ENCODE measurements at regions not wholly inside any gene's neighbourhood (a gene's known extent, or its start where the extent isn't known, plus 50 kb on each side); places are given as distances from the start of the nearest gene placed in this dataset.

- H3K27me3 ChIP-seq (ENCODE audit: control insufficient read depth, insufficient read depth, low read length), result no peaks in the 10 kb centered on the region
- no peak for DNase-seq (ENCODE audit: low read depth)
- no peak overlapping the region for H3K4me3 ChIP-seq (ENCODE audit: low read depth, low read length)
- no peaks in the 10 kb centered on the region for H3K36me3 ChIP-seq (ENCODE audit: control insufficient read depth, insufficient read depth, low read length)
- TF ChIP-seq CTCF (IDR thresholded peaks at IDR 0.05; ENCODE audit: insufficient read depth, low read length, severe bottlenecking), result no peak
- FAIRE-seq, result peak; percentile 62
Observed at GRCh38 chr7:156480671-156481070, 159.9 kb upstream of the RNF32 start.

GRCh38 chr7:156479596-156479995 is 161.0 kb upstream of the RNF32 start:
- Histone ChIP-seq H3K36me3 (ENCODE audit: control insufficient read depth, insufficient read depth, low read length) (no peaks in the 10 kb centered on the region), H3K4me3 (ENCODE audit: low read depth, low read length) (no peak overlapping the region), H3K27me3 (ENCODE audit: control insufficient read depth, insufficient read depth, low read length) (no peaks in the 10 kb centered on the region)
- no peak for DNase-seq (ENCODE audit: low read depth)
- FAIRE-seq, result no peak
- TF ChIP-seq CTCF (IDR thresholded peaks at IDR 0.05; ENCODE audit: insufficient read depth, low read length, severe bottlenecking), result no peak

- no peaks in the 10 kb centered on the region for H3K27me3 ChIP-seq (ENCODE audit: control insufficient read depth, insufficient read depth, low read length)
- no peak for TF ChIP-seq CTCF (IDR thresholded peaks at IDR 0.05; ENCODE audit: insufficient read depth, low read length, severe bottlenecking)
- FAIRE-seq, result no peak
Observed at GRCh38 chr7:156478486-156478885, 162.1 kb upstream of the RNF32 start.

GRCh38 chr7:156475666-156476065 is 164.9 kb upstream of the RNF32 start:
- no peaks in the 10 kb centered on the region for H3K27me3 ChIP-seq (ENCODE audit: control insufficient read depth, insufficient read depth, low read length)
- FAIRE-seq (peak; percentile 13), DNase-seq (ENCODE audit: low read depth) (peak; percentile 3)
- TF ChIP-seq CTCF (IDR thresholded peaks at IDR 0.05; ENCODE audit: insufficient read depth, low read length, severe bottlenecking), result no peak
- no peak overlapping the region for H3K4me3 ChIP-seq (ENCODE audit: low read depth, low read length)
- no peaks in the 10 kb centered on the region for H3K36me3 ChIP-seq (ENCODE audit: control insufficient read depth, insufficient read depth, low read length)

More at GRCh38 chr7:156478486-156478885, 162.1 kb upstream of the RNF32 start:
- DNase-seq (ENCODE audit: low read depth), result no peak
- no peaks in the 10 kb centered on the region for H3K36me3 ChIP-seq (ENCODE audit: control insufficient read depth, insufficient read depth, low read length)
- no peak overlapping the region for H3K4me3 ChIP-seq (ENCODE audit: low read depth, low read length)

- no peak for TF ChIP-seq CTCF (IDR thresholded peaks at IDR 0.05; ENCODE audit: insufficient read depth, low read length, severe bottlenecking)
- FAIRE-seq (no peak), DNase-seq (ENCODE audit: low read depth) (no peak)
- Histone ChIP-seq H3K27me3 (ENCODE audit: control insufficient read depth, insufficient read depth, low read length) (no peaks in the 10 kb centered on the region), H3K36me3 (ENCODE audit: control insufficient read depth, insufficient read depth, low read length) (no peaks in the 10 kb centered on the region), H3K4me3 (ENCODE audit: low read depth, low read length) (no peak overlapping the region)
Observed at GRCh38 chr7:156475179-156475578, 165.4 kb upstream of the RNF32 start.

- TF ChIP-seq CTCF (IDR thresholded peaks at IDR 0.05; ENCODE audit: insufficient read depth, low read length, severe bottlenecking), result no peak
- DNase-seq (ENCODE audit: low read depth) (peak; percentile 59), FAIRE-seq (no peak)
- no peaks in the 10 kb centered on the region for H3K36me3 ChIP-seq (ENCODE audit: control insufficient read depth, insufficient read depth, low read length)
- H3K4me3 ChIP-seq (ENCODE audit: low read depth, low read length), result no peak overlapping the region
- no peaks in the 10 kb centered on the region for H3K27me3 ChIP-seq (ENCODE audit: control insufficient read depth, insufficient read depth, low read length)
Observed at GRCh38 chr7:156474241-156474743, 166.3 kb upstream of the RNF32 start.

Measured in bronchial epithelial cell (primary cell).